ENCODE measurements at regions not wholly inside any gene's neighbourhood (a gene's known extent, or its start where the extent isn't known, plus 50 kb on each side); places are given as distances from the start of the nearest gene placed in this dataset.

GRCh38 chr1:203424861-203425662 lies 50.5 kb upstream of the PRELP start:
- H3K27ac ChIP-seq (ENCODE audit: low read depth, low read length), result no peak overlapping the region
- WGBS, 3 donors, result 61 to 80% (median 73%) methylated on average over 4 of the region's 4 CpGs

- H3K27ac ChIP-seq (ENCODE audit: low read depth, low read length), result no peak overlapping the region
These were observed 50.0 kb upstream of the PRELP start for GRCh38 chr1:203425663-203425975.
